ENCODE measurements at regions not wholly inside any gene's neighbourhood (a gene's known extent, or its start where the extent isn't known, plus 50 kb on each side); places are given as distances from the start of the nearest gene placed in this dataset.

- no peak for DNase-seq
Observed at GRCh38 chr15:27619204-27619603, 479.9 kb downstream of the OCA2 start.

GRCh38 chr15:27617013-27617412 is 482.1 kb downstream of the OCA2 start:
- no peak for DNase-seq

DNA sequence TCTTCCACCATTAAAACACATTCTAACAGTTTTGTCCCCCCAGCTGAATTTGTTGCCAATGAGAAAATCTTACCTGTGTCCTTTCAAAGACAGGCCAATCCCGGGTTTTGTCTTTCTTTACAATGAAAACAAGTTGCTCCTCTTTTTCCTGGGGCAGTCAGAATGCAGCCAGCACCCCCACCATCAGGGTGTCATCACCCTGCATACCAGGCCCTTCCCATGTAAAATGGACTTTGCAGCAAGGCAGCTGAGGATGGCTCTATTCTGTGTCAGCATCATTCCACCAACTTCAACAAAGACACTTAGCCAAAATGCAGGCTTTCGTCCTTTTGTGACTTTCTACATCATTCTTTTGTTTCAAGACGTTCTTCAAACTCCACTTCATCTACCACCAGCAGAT is 490.9 kb downstream of the OCA2 start:
- no peak for DNase-seq

DNA sequence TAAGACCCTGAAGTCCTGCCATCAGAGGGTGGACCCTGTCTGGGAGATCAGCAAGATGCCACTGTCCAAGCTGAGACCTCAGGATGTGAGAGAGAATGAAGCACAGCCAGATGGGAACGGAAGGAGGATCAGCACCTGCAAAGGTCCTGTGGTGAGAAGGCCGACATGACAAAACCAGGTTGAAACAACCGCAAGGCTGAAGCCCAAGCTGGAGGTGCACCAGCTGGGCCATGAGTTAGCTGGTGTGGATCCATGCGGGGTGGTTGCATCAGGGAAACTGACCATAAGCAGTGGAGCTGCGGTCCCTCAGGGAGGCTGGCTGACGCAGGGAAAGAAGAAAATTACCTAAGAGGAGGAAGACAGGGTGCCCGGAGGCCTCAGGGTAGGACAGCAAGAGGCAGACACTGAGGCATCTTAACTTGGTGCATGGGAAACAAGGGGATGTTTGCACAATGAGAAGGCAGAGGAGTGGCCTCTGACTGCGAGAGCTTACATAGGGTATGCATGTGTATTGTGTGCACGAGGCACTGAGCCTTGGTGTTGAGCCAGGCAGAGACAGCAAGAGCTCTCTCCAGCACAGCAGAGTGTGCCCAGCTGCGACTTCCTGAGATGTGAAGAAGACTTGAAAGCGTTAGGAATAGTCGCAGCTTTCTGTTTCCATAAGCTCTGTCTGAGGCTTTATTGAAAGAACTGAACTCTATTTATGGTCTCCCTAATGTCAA is 497.7 kb downstream of the OCA2 start:
- no peak for DNase-seq

DNA sequence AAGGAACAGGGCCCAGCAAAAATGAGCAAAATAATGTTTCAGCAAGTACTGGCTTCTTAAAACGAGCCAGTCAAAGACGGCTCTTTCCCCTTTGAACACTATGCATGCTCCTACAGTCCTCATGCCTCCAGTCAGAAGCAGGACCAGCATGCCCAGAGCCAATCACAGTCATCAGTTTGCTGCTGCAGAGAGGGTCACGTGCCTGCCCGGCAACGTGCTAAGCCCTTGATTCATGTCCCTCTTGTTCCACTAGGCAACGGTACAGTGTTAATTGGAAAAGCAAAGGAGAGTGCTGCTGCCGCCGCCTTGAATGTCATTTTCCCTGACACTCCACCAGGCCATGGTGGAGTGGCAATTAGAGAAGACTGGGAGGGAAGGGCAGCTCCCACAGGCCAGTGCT is 500.1 kb downstream of the OCA2 start:
- DNase-seq, result no peak

DNA sequence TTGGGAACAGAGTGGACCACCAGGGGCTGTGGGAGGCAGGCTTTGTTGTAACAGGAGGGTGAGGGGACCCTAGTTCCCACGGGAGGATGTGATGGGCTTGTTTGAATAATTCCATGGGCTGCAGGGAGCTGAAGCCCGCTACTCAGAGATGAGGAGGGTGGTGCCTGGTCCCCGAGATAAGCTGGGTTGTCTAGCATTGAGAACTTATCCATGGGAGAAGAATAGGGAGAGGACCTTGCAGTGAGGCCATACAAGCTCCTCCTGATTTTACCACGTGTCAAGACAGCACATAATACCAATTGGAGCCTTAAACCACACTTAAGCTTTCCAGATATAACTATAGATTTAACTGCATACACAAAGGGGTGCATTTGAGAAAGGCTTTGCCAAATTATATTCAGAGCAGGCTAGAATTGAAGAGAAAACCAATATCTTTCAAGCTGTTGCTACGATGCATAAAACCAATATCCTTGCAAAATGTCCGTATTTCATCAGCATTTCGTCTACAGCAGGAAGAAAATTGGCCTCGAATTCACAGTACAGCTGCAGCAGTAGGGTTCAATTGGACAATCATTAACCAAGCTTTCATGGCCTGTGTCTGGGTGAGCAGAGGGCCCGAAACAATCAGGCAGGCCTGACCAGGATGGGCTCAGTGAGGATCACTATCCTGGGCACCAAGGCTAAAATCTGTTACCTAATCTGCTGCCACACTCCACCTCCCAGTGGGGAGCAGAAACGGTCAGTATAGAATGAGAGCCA is 500.7 kb downstream of the OCA2 start:
- DNase-seq, result no peak

- no peak for DNase-seq
Observed at GRCh38 chr15:27595211-27595610, 503.9 kb downstream of the OCA2 start.

GRCh38 chr15:27592036-27592760 is 506.9 kb downstream of the OCA2 start:
- DNase-seq, result peak; percentile 26
